ENCODE measurements at regions not wholly inside any gene's neighbourhood (a gene's known extent, or its start where the extent isn't known, plus 50 kb on each side); places are given as distances from the start of the nearest gene placed in this dataset.

DNA sequence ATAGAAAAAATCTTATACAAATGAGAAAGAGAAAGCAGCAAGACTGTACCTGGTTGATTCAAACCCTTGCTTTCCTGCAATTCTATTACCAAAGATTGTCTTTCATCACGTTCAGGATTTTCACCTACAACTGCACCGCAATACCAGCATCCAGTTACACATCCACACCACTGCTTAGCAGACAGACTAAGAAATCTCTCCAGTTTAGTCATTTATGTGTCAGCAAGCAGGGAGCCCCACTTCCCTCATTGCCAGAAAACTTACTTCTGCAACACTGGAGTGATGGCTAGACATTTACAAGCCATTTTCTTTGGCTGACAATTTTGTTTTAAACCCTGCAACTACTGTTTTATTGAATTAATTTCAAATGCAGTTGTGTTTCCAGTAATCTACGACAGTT lies 359.6 kb upstream of the MEOX2 start:
- DNase-seq, result no peak

DNA sequence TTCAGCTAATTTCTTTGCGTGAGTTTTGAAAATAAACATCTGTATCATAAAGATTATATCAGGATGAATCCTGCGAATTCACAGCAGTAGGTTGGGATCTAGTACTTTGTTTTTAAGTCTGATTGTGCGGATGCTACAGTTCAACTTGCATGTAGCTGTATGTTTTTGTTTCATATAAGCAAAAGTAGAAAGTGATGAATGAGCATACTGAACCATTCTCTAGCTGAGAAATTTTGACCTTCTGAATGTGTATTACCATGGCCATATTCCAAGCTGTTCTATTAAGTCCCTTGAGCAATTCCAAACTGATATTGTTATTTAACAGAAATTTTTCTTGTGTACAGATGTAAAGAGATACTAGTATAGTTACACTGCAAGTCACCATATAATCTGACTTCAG lies 358.8 kb upstream of the MEOX2 start:
- no peak for DNase-seq

DNA sequence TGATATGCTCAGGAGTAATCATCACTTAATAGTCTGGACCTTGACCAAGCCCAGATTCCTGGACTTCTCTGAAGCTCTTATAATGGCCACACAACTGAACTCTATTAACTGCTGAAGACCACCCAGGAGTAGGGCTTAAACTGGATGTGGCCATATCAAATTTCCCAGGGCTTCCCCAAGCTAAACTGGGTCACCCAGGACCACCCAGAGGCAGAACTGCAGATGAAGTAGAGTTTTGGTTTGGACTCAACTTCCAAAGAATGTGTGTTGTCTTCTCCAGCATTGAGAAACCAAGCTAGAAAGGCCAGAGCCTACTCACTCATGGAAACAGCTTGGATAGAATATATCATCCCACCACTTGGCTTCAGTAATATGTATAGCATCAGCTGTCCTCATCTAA lies 358.2 kb upstream of the MEOX2 start:
- DNase-seq, result no peak

DNA sequence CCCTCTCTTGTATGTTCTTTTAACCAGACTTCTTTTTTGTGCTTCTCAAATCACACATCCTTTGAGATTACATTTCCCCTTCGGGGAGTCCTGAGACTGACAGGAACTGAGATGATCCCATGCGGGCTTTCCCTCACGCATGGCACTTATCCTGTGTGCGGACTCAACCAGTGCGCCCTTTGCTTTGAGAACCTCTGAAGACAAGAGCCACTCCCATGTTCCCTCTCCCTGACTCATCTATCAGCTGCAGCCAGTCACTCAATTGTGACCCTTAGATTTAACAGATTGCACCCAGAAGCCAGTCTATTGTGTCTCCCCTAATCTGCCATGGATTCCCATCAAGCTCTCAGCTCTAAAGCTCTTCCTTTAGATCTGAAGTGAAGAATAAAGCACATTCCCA lies 353.9 kb upstream of the MEOX2 start:
- DNase-seq, result no peak

DNA sequence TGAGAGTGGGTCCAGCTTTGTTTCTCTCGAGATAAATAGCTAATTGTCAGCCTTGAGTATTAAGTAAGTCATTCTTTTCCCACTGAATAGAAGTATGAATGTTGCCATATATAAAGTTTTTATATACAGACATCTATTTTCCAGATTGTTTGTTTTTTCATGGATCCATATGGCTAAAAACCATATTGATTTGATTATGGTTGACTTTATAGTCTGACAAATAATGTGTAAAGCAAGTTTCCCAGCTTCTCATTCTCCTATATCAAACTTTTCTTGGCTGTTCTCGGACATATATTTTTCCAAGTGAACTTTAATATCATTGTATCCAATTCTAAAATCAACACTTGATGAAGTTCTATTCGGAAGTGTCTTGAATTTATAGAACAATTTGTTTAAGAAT lies 352.4 kb upstream of the MEOX2 start:
- no peak for DNase-seq

DNA sequence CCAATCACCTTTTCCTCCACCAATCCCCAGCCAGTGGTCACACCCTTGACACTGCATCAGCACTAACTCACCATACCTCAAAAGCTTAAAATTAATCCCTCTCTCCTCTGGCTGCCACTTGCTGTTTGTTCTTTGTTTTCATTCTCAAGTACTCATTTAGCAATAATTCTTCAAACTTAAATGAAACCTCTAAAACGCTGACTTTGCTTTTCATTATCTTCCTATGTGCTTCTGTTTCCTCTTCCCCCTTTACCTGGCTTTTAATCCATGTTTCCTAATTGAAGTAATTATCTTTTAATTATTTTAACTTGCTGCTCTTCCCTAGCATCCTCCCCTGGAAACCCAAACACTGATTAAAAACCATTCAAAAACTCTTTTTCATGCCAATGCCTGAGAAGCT lies 348.9 kb upstream of the MEOX2 start:
- no peak for DNase-seq

DNA sequence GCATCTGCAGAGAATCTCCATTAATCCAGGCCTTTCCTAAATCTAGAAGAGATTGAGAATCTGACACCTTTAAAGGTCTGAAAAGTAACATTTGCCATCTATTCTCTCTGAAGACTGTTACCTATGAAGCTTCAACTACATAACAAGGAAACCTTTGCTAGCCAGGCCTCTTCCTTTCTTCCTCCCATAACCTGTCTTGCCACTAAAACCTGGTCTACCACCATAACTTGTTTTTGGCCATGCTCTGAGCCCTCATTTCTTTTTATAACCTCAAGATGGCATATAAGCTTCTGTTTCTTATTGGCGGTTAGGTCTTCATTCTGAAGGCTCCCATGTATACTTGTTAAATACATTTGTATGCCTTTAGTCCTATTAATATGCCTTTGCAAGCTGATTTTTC lies 348.4 kb upstream of the MEOX2 start:
- no peak for DNase-seq

DNA sequence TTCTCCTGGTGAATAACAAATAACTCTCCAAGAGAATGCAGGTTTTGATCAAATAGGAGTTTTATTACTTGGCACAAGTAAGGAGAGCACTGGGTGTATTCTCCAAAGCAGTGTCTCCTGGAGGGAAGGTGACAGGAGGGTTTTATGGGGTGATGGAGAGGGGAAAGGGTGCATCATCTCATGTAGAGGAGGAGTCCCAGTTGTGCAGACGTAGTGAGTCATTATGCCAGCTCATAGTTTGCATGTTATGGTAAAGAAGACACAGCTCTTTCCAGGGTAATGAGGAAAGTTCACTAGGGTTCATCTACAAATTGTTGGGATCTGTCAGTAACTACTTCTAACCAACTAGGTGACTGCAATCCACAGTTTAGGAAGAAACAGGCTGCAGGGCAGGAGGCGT lies 347.9 kb upstream of the MEOX2 start:
- DNase-seq, result no peak

DNA sequence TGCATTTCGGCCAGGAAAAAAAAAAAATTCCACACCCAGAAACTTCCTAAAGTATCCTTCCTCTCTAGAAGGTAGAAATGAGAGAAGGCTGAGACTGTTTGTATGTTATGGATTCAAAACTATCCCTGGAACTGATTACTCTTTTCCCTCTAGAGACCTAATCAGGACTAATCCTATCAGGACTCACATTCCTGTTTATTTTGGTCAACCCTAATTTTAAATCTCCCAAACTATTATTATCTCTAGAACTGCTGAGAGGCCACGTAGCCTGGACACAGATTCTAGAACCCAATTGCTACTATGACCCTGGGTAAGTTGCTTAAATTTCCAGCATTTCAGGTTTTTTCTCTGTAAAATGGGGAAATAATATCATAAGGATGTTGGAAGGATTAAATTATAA lies 346.8 kb upstream of the MEOX2 start:
- DNase-seq, result no peak

DNA sequence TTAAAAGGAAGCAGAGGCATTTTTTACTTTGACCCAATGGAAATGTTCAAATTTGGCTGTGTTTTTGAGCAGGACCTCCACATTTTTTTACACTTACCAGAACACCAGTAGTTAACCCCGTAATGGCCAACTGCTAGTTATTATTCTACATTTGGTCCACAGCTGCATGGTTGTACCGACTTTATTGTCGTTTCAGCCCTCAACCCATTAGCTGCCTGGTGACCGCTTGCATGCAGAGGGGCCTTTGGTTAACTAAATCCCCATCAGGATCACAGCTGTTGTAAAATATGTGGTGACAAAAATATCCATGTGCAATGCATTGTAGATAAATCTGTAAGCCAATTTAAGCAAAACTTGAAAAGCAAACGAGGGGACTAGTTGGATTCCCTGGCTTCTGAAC lies 342.2 kb upstream of the MEOX2 start:
- DNase-seq, result no peak

DNA sequence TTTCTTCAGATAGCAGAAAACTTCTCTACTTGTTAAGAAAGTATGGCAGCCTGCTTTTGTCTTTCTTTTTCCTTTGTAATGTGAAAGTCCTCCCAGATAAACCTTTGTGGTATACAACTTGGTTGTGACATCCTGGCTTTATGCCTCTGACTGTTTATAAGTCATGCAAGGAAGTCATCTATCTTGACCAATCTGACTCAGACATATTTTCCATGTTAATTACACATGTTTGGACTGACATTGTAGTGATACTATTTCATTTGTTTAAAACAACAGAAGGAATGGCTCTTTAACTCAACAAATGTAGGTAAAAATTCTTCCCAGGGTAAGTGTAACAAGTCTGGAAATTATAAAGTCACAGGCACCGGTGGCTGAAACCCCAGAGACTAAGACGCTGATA lies 341.6 kb upstream of the MEOX2 start:
- DNase-seq, result no peak

DNA sequence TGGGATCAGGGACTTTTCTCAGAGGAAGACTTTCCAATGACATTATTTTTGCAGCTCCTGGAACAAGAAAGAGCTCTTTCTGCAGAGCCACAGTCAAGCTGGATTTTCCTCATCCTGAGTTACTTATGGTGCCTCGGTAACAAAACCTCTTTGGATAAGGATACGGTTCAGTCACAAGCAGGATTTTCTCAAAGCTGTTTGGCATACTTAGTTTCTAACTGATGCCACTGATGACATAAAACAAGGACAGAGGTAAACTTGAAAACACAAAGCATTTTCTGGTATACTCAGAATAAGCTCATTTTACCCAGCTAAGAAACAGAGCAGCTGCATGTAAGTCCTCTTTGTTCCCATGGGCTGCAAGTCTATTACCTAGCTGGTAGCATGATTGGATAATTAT lies 340.9 kb upstream of the MEOX2 start:
- no peak for DNase-seq

DNA sequence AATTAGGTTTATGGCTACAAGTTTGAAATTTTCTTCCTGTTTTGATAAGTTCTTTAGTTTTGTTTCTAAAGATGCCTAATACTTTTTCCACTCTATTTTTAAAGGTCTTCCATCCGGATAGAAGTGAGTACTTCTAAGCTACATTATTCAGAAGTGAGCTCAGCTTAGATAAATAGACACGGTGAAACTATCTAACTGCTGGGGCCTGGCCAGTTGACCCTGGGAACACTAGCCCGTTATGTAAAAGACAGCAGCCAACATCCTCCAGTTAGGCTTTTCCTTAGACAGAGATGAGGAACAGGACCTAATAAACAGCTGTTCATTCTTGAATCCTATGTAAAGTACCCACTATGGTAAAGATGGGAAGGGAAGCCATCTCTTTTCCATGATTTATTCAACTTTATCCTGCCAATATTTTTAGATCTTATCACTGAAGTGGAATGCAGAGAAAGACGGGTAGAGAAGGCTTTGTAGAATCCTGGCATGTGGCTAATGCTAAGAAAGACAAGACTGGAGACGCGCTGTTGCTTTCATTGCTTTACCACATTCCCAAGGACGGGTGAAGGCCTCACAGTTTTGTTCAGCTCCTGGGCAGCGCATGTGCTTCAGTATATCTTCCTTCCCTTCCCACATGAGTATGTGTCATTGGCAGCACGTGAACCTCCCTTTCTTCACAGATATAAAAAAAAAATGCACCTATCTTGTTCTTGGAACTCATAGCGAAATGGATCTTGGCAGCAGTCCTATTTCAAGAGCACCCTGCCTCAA lies 340.0 kb upstream of the MEOX2 start:
- no peak for DNase-seq

DNA sequence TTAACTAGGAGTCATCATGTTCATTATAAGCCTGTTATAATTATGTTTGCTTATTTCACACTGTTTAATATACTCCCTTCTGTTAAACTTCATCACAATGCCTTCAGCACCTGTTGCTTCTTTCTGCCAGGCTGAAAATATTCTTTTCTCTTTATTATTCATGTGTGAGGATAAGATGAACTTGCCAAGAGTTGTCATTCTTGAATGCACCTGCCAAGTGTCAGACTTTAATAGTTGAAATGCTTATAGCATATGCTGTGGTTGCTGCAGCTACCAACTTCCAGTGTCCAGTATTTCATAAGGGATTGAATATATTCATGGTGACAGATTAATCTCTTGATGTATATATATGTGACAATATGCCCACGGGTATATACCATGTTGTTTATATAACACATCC lies 339.2 kb upstream of the MEOX2 start:
- no peak for DNase-seq

DNA sequence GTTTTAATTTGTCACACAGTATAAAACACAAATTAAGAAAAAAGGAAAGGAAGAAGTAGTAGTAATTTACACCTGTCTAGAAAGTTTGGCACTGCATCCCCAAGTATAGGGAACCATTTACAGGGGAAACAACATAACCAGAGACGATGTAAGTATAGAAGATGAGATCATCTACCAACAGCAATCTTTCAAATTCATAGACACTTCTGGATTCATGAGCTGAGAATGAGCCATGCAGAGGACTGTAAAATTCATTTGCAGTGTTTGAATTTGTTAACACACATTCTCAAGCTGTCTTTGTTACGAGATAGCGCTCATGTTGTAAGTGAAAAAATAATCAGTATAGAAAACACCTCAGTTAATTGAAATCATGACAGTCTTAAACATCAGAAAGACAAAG lies 337.0 kb upstream of the MEOX2 start:
- no peak for DNase-seq

DNA sequence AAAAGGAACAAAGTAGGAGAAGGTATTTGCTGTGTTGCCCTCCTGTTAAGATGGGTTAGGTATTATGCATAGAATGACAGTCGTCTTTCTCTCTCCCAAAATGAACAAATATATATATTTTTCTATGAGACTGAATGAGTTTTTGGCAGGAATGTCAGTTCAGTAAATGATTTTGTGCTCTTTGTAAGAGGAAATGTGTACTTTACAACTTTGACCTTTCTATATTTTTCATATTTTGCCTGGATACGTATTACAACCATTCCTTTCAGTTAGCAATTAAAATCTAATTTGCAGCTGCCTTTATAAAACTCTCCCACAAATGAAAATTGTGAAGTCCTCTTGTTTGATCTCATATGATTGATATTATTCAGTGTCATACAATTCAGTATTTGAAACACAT lies 336.6 kb upstream of the MEOX2 start:
- no peak for DNase-seq

DNA sequence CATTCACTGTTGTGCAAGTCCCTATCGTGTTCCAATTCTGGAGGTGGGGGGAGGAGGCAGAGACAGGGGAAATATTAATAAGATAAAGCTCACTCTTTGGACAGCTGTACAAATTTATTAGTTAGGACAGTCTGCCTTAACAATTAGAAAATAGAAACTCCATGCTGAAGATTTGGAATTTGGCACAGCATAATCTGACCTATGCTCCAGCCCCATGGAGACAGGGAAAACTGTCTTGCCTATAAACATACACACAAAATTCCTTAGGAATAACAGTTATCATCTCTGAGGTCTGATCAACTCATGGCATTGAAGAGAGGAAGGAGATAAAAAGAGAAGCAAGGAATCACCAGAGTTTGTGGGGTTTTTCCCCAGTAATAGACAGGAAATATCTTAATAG lies 335.4 kb upstream of the MEOX2 start:
- DNase-seq, result no peak

DNA sequence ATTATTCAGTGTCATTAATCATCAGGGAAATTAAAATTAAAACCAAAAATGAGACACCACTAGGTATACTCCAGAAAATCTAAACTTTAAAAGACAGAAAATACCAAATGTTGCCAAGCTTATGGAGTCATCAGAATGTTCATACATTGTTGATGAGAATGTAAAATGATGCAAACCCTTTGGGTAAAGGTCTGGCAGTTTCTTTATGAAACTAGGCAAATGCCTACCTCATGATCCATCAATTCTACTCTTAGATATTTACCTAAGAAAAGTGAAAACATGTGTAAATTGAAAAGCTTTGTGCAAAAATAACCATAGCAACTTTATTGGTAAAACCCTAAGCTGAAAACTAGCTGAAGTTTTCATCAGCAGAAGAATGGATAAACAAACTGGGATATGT lies 329.5 kb upstream of the MEOX2 start:
- DNase-seq, result no peak

DNA sequence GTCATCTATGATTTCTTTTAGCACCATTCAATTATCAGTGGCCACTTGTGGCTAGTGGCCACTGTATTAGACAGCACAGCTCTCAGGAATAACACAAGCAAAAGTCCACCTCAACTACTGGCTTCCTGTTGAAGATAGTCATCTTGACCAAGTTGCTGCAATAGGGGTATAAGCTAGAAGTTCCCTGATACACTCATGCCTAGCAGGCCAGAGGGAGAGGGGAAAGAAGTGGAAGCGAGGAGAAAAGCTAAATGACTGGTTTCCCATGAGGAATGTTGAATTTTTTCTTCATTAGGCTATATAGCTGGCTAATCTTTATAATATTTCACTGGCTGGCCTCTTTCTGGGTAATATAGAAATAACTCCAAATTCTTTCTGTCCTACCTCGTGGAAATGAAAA lies 327.5 kb upstream of the MEOX2 start:
- DNase-seq, result no peak

DNA sequence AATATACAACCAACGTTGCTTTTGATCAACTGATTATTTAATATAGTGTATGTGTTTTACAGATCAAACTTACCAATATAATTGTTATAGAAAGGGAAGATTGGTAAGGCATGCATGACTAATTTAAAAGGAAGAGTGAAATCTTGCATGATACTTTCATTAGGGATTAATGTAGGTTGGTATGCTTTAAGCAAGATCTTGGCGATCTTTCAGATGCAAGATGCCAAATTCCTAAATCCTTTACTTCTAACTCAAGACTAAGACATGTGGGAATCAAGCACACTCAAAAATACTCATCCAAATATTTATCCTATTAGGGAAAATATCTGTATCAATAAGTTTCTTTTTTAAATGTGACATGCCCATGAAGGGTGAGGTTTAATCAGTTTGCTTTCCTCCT lies 321.4 kb upstream of the MEOX2 start:
- DNase-seq, result no peak

DNA sequence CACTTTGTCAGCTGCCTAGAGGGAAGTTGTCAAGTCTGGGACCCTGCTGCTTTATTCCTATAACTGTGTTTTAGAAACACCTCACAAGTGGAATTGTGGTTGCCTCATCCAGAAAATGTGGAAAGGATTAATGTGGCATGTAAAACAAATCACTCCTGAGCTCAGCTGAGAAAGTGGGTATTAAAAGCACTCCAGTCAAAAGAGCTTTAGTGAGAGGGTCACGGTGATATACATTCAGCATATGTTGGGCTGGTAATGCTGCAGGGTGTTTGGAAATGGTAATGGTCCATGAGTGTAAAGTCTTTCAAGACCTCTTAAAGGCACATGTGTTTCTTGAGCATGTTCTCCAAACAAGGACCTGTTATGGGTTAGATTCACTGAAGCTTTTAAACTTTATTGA lies 318.2 kb upstream of the MEOX2 start:
- DNase-seq, result no peak

DNA sequence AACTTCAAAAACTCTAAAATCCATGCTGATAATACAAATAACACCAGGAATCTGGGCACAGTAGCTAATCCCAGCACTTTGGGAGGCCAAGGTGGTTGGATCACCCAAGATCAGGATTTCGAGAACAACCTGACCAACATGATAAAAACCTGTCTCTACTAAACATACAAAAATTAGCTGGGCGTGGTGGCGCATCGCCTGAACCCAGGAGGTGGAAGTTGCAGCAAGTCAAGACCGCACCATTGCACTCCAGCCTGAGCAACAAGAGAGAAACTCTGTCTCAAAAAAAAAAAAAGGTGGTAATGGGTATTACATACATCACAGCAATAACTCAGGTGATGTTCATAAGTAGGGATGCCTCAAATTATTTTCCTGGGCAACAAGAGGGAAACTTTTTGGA lies 315.0 kb upstream of the MEOX2 start:
- no peak for DNase-seq

DNA sequence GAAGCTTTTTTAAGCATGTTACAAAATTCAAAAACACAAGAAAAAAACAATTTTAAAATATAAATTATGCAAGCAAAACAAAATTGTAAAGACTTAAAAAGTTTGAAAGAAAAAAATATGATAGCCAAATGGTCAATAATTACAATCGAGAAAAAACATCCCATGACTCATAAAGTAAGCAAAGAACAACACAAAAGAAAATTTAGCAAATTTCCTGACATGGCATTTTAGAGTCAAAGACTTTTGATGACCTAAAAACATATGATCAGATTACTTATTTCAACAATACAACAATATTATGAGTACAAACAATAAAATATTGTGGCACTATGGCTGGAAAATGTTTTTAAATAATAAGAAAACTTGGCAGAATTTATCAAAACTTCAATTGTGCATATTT lies 312.1 kb upstream of the MEOX2 start:
- DNase-seq, result no peak

DNA sequence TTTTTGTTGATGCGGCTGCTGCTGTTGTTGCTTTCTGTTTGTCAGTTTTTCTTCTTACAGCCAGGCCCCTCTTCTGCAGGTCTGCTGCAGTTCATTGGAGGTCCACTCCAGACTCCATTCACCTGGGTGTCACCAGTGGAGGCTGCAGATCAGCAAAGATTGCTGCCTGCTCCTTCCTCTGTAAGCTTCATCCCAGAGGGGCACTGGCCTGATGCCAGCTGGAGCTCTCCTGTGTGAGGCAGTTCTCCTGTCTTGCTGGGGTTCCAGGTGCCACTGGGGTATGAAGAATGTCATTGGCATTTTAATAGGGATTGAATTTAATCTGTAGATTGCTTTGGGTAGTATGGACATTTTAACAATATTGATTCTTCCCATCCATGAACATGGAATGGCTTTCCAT lies 308.5 kb upstream of the MEOX2 start:
- no peak for DNase-seq

DNA sequence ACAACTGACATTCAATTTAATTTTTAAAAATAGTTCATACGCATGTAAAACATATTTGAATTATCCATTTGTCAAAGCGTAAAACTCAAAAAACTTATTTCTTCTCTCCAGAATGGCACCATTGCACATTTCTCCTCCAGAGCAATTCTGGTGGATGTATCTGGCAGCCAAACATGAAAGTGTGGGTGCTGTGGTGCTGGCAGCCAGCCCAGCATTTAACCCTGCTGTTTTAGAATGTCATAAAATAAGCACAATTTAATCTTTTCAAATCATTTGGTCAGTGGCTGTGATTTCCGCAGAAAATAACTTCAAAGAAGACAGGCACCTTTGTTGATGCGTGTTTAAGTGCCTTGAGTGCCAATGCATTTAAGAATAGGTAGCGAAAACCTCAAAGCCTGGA lies 302.7 kb upstream of the MEOX2 start:
- no peak for DNase-seq
